Gastrocnemius medialis (tissue), 4 donors: ENCODE measurements at regions not wholly inside any gene's neighbourhood (a gene's known extent, or its start where the extent isn't known, plus 50 kb on each side); places are given as distances from the start of the nearest gene placed in this dataset.

Source experiments
- POLR2A ChIP-seq, 2 donors: fragments of 450-650 bp; IDR thresholded peaks; one replicate each; pipeline ENCODE4 v1.6.1; 2017; ENCODE audit warnings: antibody characterized with exemption in 2 of 2, mild to moderate bottlenecking in 2 of 2, moderate library complexity in 2 of 2
- TF ChIP-seq, protein P1 (sequence below), 5 experiments: fragments of 450-650 bp in 3 of 5; fragments of 200-600 bp in 2 of 5; sonication (generic) in 2 of 5; IDR thresholded peaks in 4 of 5; conservative IDR thresholded peaks in 1 of 5; 1 replicate in 4 of 5; 2 replicates in 1 of 5; pipeline ENCODE4 v1.5.1; 2016 to 2019; ENCODE audit warnings: antibody characterized with exemption in 5 of 5, mild to moderate bottlenecking in 3 of 5, moderate library complexity in 3 of 5

GRCh38 chr20:19104186-19104585 lies 108.3 kb upstream of the SLC24A3 start:
- TF ChIP-seq, protein P1, sequence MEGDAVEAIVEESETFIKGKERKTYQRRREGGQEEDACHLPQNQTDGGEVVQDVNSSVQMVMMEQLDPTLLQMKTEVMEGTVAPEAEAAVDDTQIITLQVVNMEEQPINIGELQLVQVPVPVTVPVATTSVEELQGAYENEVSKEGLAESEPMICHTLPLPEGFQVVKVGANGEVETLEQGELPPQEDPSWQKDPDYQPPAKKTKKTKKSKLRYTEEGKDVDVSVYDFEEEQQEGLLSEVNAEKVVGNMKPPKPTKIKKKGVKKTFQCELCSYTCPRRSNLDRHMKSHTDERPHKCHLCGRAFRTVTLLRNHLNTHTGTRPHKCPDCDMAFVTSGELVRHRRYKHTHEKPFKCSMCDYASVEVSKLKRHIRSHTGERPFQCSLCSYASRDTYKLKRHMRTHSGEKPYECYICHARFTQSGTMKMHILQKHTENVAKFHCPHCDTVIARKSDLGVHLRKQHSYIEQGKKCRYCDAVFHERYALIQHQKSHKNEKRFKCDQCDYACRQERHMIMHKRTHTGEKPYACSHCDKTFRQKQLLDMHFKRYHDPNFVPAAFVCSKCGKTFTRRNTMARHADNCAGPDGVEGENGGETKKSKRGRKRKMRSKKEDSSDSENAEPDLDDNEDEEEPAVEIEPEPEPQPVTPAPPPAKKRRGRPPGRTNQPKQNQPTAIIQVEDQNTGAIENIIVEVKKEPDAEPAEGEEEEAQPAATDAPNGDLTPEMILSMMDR (IDR thresholded peaks at IDR 0.05 in 4 of 5, conservative IDR thresholded peaks at IDR 0.05 in 1 of 5) = no peak
- TF ChIP-seq POLR2A (IDR thresholded peaks at IDR 0.05) = no peak
